ENCODE measurements at regions not wholly inside any gene's neighbourhood (a gene's known extent, or its start where the extent isn't known, plus 50 kb on each side); places are given as distances from the start of the nearest gene placed in this dataset.

- no peak for DNase-seq (ENCODE audit: low read depth in 2 of 2)
Observed at GRCh38 chr5:1706428-1706827, 93.2 kb downstream of the MRPL36 start.

DNA sequence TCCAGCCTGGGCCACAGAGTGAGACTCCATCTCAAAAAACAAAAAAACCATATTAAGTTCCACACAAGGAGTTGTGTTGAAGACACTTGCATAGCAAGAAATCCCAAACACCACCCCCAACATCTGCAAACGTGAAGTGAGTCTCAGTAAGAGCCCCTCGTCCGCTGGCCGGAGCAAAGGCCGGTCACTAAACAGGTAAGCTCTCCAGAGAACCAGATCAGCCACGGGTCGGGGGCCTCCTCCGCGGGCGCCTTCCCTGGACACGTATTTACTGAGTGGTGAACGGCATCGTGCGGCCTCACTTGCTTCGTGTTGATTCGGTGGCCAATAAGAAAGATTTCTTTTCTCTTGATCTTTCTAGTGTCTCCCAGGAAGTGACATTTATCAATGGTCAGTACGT is 93.6 kb downstream of the MRPL36 start:
- no peak for DNase-seq (ENCODE audit: low read depth in 2 of 2)

- DNase-seq (ENCODE audit: low read depth in 2 of 2) = no peak
Observed at GRCh38 chr5:1704676-1705075, 95.0 kb downstream of the MRPL36 start.

- DNase-seq (ENCODE audit: low read depth in 2 of 2) = no peak
Observed at GRCh38 chr5:1704266-1704665, 95.4 kb downstream of the MRPL36 start.

DNA sequence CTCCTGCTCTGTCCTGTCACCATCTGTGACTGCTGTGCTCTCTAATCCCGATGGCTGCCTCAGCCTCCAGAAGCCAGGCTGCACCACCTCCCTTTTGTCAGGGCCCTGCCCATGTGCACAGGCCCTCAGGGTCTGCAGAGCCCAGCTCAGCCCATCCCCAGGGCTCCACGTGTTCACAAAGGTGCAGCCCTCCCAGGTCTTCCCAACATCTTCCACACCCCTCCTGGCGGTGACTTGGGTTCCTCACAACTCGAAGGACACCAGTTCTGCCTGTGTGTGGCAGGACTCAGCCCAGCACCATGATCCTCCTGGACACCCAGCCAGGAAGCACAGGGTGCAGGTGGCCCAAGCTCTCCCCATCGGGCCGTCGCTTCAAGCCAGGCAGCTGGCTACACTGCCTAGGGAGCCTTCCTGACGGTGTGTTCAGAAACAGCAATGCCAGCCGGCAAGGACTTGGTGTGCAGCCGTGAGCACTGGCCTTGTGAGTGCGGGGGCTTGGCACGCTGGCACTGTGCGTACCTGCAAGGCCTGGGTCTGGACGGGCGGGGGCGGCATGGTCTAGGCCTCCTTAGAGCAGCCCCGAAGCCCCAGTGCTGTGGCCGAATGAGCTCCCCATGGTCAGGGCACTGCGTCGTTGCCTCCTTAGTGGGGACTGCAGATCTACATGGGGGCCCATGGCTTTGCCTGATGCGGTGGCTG is 96.1 kb downstream of the MRPL36 start:
- no peak for DNase-seq (ENCODE audit: low read depth in 2 of 2)

- DNase-seq (ENCODE audit: low read depth in 2 of 2) = no peak
Observed at GRCh38 chr5:1702318-1702717, 97.3 kb downstream of the MRPL36 start.

DNA sequence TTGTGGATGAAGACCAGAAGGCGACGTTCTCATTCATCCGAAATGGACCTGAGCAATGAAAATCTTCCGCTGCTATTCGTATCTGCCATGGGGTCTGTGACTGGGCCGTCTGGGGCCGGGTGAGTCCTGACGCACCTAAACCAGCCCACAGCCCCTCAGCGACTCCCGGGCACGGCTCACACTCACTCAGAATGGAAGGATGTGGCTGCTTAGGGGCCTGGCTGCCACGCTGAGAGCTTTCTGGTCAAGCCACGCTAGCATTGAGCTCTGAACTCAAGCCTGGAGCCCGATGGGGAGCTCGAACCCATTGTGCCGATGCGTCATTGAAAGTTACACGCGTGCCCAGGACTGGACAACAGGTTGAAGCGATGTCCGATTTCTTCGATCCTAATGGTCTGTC is 97.8 kb downstream of the MRPL36 start:
- no peak for DNase-seq (ENCODE audit: low read depth in 2 of 2)

GRCh38 chr5:1701216-1701864 is 98.3 kb downstream of the MRPL36 start:
- no peak for DNase-seq (ENCODE audit: low read depth in 2 of 2)

GRCh38 chr5:1699394-1699793 is 100.2 kb downstream of the MRPL36 start:
- DNase-seq (ENCODE audit: low read depth in 2 of 2) = no peak

GRCh38 chr5:1698589-1699316 is 100.9 kb downstream of the MRPL36 start:
- no peak for DNase-seq (ENCODE audit: low read depth in 2 of 2)

GRCh38 chr5:1692381-1692780 is 107.3 kb downstream of the MRPL36 start:
- no peak for DNase-seq (ENCODE audit: low read depth in 2 of 2)

DNA sequence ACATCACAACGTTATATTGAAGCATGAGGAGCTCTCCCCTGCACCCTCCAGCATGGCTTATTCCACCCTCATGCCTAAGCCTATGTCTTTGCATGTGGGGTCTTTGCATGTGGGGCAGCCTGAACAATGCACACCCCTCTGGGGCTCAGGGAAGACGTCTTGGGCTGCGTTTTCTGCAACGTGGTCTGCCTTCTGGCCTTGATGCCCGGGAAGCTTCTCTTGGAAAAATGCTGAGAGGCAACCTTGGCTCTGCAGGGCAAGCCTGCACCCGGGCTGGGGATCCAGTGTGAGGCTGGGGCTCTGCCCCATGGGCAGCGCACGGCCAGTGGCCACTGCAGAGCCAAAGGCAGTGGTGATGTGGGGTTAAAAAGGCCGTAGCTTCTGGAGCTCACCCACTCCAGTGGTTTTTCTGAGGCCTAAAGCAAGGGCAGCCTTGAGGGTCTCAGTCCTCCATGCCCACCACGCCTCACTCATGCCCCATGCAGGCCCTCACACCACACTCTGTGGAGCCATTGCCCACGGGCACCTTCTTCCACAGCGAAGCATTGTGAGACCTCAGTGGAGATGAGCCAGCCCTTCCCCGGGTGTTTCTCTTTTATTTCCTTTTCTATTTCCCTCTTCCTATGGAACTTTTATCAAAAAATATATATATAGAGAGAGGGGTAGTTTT is 112.2 kb downstream of the MRPL36 start:
- DNase-seq (ENCODE audit: low read depth in 2 of 2) = no peak

GRCh38 chr5:1686016-1686802 is 113.4 kb downstream of the MRPL36 start:
- DNase-seq (ENCODE audit: low read depth in 2 of 2) = no peak

GRCh38 chr5:1685066-1685465 is 114.6 kb downstream of the MRPL36 start:
- no peak for DNase-seq (ENCODE audit: low read depth in 2 of 2)

GRCh38 chr5:1681955-1682354 is 117.7 kb downstream of the MRPL36 start:
- DNase-seq (ENCODE audit: low read depth in 2 of 2) = no peak

GRCh38 chr5:1673042-1673677 is 126.5 kb downstream of the MRPL36 start:
- no peak for DNase-seq (ENCODE audit: low read depth in 2 of 2)

DNA sequence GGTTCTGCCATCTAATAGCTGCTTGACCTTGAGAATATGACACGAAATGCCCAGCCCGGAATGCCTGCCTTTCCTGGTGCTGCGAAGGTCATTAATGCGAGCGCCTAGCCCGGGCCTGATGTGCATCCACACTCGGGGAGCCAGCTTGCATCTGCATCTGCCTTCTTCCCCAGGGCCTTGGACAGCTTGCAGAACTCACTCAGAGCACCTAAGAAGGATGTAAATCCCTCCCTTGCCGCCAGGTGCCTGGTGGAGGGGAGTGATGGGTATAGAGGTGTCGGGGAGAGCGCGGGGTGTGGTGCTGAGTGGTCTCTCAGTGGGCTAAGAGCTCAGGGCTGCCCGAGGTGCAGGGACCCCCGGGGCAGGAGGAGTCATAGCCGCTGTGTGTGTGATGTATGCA is 127.2 kb downstream of the MRPL36 start:
- no peak for DNase-seq (ENCODE audit: low read depth in 2 of 2)

DNA sequence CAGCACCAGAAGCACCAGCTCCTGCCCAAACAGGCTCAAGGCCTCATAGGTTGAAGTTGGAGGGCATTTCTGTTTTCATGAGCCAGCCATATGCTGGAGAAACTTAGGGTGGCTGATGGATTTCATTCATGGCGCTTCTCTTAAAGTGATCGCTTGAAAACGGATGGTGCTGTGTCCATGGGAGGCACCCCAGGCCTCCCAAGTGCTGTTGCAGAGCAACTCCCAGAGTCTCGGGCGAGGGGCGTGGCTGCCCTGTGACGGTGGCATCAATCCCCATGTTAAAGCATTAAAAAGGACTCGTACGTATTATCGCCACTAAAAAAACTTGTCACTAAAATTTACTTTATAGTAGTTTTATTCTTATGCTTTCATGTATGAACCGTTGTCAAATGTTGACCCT is 128.3 kb downstream of the MRPL36 start:
- no peak for DNase-seq (ENCODE audit: low read depth in 2 of 2)

DNA sequence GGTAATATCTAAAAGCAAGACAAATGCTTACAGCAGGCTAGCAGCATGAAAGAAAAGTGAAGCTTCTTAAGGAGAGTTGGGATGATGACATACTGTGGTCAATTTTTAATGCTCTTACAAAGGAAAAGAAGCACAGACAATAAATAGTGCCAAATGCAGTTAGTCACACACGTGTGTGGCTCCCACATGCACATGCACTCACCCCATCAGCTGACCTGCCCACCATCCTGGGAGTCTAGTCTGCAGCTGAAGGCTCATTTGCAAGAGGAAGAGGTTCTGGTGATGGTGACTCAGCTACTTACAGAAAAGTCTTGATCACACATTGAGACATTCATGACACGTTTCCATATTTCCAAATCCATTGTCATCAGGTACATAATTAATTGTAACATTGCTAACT is 129.3 kb downstream of the MRPL36 start:
- DNase-seq (ENCODE audit: low read depth in 2 of 2) = no peak

- no peak for DNase-seq (ENCODE audit: low read depth in 2 of 2)
Observed at GRCh38 chr5:1669276-1670155, 130.1 kb downstream of the MRPL36 start.
